IPS-NIHi7 (cell line): ENCODE measurements at regions not wholly inside any gene's neighbourhood (a gene's known extent, or its start where the extent isn't known, plus 50 kb on each side); places are given as distances from the start of the nearest gene placed in this dataset.

ENCODE experiments used
- DNase-seq: peaks from one replicate; pipeline ENCODE4 v3.0.0; 2012; ENCODE audit warnings: mixed read lengths; ENCODE audit errors: extremely low spot score

DNA sequence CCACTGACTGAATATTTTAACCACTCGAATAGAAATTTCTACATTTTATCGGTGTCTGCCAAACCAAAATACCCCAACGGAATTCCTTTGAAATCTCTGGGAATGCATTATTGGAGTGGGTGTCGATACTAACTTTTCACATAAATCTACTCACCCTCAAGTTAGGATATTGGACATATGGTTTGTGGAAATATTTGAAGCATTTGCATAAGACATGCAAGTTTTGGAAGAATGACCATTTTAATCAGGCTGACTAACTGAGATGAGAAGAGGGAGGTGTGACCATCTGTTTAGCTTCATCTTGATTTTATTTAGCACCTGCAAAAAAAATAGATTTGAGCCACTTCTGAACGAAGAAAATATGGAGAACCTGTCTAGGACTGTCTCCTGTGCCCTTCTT lies 61.2 kb downstream of the KLF6 start:
- DNase-seq: no peak

DNA sequence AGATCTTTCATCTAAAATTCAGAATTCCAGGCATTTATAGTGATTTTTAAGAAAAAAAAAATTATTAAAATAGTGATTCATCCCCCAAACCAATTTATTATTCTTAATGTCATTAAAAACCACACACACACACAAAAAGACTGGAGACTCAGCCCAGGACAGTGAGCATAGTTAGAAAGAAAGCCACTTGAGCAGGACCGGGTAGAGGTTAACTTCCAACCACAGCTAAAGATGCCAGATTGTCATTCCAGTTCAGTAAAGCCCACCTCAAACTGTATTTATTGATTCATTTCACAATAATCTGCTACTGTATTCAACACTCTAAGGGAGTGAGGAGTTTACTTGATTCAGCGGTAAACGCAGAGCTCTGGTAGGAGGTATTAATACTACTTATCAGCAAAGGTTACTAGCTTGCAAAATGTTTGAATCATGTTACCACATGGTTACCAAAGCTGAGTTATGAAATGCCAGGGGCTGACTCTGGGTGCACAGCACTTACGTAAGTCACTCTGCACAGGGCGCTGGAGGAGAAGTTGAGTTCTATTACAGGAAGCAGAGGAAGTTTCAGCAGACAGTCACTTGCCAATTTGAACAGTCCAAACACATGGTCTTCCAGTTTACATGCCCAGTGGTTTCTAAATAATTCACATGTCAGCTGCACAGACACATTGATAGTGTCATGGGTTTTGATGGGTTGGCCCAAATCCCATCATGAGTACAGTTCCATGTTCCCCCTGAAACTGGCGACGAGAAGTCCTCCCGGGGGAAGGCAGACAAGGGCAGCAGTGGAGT lies 64.6 kb downstream of the KLF6 start:
- DNase-seq: no peak

DNA sequence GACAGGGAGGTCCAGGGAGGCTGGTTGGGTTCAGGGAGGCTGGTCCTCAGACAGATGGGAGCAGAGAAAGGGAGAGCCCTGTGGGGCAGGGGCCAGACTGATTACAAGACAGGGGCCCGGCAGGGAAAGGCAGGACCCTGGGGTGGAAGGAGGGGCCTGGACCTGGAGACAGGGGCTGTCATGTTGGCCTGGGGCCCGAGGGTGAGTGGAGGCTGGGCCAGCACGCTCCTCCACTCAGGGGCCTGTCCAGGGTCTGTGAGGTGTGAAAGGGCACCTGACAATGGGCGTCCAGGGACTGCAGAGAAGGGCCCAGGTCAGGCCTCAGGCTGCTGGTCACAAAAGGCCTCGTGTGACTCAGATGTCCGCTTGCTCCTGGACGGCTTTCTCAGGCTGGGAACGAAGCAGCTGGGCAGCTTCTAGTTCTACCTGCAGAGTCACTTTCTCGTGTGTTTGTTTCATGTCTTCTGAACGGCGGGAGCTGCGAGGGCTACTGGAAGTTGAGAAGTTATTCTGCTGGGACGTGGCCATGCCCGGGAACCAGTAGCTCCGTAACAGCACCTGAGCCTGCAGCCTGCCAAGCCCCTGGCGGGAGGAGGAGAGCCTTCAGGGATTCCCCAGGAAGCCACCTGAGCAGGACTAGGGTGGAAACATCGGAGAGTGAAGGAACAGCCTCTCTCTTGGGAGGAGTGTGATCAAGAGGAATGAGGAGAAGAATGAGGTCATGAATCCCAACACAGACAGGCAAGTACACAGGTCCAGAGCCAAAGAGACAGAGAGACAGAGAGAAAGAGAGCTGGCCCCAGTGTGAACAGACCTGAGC lies 65.8 kb downstream of the KLF6 start:
- DNase-seq: no peak

GRCh38 chr10:3716093-3716492 lies 68.9 kb downstream of the KLF6 start:
- no peak for DNase-seq

DNA sequence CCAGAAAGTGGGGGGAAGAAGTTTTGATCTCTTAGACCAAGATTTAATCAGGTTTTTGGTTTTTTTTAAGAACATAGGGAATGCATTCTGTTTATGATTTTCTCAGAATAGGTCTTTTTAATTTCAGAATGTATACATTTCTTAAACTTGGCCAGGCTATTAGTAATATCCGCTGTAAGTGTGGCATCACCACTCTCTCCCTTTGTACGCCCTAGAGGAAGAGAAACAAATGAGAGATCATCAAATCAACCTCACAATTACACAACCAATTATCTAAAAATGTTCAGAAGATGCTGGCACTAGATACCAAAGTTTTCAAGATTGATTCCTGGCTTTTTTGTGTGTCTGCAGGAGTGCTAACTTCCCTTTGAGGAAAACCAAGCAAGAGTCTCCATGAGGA lies 70.0 kb downstream of the KLF6 start:
- no peak for DNase-seq

- DNase-seq: no peak
These were observed 70.5 kb downstream of the KLF6 start for GRCh38 chr10:3714531-3714930.

DNA sequence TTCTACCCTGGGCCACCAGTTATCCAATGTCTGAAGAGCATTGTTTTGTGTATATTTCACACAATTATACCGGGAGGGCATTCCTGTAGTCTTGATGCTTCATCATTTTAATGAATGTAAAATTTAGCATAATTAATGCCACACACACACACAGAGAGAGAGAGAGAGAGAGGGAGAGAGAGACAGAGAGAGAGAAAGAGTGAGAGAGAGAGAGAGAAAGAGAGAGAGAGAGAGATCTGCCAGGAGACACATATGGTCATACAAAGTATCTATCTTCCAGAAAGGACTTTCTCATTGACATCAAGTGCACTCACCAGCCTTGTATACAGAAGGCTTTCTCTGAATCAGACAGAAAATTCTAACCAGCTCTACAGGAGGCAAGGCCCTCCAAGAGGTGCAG lies 72.3 kb downstream of the KLF6 start:
- DNase-seq: no peak

DNA sequence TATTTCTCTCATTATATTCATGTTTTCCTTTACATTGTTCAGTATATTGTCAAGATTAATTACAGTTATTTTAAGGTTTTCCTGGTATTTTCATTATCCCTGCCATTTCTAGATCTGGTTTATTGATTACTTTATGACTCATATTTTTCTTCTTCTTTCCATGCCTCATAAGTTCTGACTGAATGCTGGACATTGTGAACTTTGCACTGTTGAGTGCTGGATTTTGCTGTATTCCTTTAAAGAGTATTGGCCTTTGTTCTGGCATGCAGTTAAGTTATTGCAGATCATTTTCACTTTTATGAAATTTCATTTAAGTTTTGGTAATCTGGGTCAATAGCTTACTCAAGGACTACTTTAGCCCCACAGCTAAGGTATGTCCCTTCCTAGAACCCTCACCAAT lies 73.1 kb downstream of the KLF6 start:
- DNase-seq: no peak

DNA sequence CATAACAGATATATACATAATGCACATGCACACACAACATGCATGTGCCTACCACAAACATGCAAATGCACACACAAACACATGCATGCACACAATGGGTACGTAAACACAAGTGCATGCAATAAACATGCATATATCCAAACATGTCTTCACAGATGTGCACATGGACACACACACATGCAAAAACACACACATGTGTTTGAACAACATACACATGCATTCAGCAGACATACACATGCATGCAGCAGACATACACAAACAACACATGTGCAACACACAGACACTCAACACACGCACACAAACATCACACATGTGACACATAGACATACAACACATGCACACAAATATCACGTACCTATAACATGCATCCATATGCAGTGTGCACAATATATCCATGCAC lies 74.2 kb downstream of the KLF6 start:
- DNase-seq: no peak

- DNase-seq: no peak
These were observed 75.5 kb downstream of the KLF6 start for GRCh38 chr10:3709456-3710060.

DNA sequence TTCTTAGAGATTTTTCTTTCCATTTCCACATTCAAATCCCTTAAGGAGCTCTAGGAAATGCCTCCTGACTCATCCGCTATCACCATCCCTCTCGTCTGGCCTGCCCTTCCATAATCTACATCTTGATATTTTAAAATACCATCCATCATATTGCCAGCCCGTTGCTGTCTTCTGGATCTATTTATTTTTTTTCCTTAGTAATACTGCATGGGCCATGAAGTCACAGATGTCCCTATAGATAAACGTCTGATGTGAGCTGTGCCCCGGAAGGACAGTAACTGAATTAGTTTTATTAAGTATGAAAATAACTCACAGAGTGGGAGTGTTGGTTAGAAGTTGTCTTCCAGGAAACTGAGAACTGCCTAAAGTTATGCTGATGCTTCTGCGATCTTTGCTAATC lies 76.2 kb downstream of the KLF6 start:
- no peak for DNase-seq

GRCh38 chr10:3704565-3705325 lies 80.3 kb downstream of the KLF6 start:
- DNase-seq: no peak

GRCh38 chr10:3702569-3702968 lies 82.4 kb downstream of the KLF6 start:
- no peak for DNase-seq

DNA sequence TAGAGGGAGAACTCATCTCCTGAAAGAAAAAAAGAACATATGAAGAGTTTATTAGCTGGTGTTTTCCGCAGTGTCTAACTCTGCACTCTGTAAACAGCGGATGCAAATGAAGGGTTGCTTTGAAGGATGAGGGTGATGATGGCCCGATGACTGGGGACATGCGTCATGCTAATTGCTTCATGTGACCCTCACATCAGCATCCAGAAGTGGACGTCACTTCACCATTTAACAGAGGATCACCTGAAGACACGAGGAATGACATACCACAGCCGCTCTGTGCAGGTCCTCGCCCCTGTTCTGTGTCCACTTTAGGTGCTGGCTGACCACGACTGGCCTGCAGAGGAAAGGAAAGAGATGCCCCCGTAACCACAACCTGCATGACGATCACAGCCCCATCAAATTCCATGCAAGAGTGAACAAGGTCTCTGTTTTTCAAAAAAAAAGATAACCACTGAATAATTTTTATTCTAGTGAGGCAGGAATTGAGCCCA lies 82.9 kb downstream of the KLF6 start:
- no peak for DNase-seq

DNA sequence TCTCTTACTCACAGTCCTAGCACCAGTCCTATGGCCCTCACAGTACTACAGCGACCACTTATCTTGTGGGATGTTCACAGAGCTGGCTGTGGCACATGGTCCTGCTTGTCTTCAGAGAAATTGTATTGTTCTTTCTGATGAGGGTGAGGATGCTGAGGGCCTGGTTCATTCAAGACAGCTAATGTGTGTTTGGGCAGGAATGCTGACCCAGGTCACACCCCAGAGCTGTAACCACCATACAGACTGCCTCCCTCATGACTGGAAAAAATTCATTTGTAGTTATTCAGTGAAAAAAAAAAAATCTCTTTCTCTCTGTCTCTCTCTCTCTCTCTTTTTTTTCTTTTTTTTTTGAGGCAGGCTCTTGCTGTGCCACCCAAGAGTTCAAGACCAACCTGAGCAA lies 83.5 kb downstream of the KLF6 start:
- DNase-seq: no peak

- DNase-seq: no peak
These were observed 84.4 kb downstream of the KLF6 start for GRCh38 chr10:3700531-3701076.

GRCh38 chr10:3699916-3700315 lies 85.1 kb downstream of the KLF6 start:
- no peak for DNase-seq

DNA sequence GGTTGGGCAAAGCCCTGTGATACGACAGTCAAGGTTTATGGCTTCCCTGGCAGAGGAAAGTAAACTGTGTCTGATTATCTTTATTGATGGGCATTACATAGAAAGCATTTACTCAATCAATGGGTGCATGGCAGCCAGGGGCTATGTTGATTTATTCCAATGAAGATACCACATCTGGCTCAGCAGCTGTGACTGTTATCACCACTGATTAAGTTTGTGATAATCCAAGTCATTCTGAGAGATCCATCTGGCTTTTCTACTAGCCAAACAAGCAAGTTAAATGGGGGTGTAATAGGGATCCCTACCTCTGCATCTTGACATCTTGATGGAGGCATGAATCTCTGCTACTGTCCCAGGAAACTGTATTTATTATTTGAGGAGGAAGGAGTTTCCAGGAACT lies 86.7 kb downstream of the KLF6 start:
- no peak for DNase-seq

GRCh38 chr10:3693698-3694080 lies 91.3 kb downstream of the KLF6 start:
- DNase-seq: no peak

DNA sequence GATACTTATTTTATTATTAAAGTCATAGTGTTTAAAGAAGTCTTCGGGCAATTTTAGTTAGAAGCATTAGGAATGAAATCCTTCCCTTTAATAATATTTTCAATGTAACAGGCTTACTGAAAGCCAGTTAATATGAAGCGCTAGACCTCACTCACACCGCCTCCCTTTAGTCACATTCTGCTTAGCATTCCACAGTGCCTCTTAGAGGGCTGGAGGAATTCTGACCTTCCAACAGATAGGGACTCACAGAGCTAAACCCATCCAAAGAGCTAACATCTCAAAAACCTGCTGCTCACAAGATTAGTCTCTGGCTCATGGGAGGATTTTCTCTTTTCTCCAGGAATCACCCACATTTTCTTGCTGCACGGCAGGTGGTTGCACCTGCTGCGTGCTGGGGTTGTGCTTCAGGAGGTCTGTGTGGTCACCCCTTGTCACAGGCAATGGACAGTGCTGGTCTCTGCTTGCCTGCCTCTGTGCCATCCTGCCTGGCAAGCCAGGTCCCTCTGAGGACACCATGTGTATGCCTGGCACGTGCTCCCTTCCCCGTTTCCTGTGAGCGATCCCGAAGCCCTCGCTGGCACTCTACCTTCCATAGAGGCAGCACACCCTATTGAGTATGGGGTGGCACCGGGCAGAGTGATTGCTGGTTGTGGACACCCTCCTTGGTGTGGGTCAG lies 91.8 kb downstream of the KLF6 start:
- DNase-seq: no peak

DNA sequence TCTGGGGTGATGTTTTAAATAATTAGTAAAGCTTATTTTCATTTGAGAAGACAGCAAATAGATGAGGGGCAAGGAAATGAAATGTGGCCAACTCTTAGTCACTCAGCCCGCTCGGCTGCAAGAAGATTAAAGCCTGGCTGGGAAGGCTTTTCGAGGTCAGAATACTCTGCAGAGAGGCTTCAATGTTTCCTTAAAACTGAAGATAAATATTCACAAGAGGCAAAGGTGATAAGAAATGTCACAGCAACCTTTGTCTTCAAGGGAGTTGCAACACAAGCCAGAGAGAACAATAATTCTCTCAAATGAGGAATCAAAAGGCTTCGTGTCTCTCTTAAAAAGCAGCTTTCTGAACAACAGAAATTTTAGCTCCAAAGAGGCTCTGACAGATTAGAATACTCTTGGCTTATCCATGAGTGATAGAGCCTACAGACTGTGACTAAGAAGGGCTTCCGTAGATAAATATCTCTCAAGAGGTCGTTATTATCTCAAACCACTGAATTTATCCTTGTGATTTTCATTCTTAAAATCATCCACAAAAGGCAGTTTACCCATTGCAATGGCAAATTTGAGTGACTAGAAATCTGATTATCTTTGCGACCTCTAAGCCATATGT lies 92.5 kb downstream of the KLF6 start:
- no peak for DNase-seq
